Astrocyte (in vitro differentiated cells and primary cell): ENCODE measurements at regions not wholly inside any gene's neighbourhood (a gene's known extent, or its start where the extent isn't known, plus 50 kb on each side); places are given as distances from the start of the nearest gene placed in this dataset.

ENCODE experiments used
- DNase-seq: peaks from one replicate; pipeline ENCODE4 v3.0.0-alpha.2; 2010; ENCODE audit warnings: low read depth
- FAIRE-seq: peaks from 2 replicates; lab custom pipeline; 2011; peaks lifted over from hg19 to GRCh38; lab: Jason Lieb, UNC
- H2AFZ ChIP-seq: 2 replicates; pipeline ENCODE4 v1.6.0; 2012; ENCODE audit warnings: low read depth, low read length, inconsistent platforms
- H3K27ac ChIP-seq: 2 replicates; pipeline ENCODE4 v1.5.1; 2011; ENCODE audit warnings: low read depth, low read length, inconsistent platforms
- H3K27me3 ChIP-seq: 2 replicates; pipeline ENCODE4 v1.6.0; 2011; ENCODE audit warnings: low read length, inconsistent platforms; ENCODE audit not compliant: insufficient read depth
- H3K36me3 ChIP-seq: 2 replicates; pipeline ENCODE4 v1.5.1; 2011; ENCODE audit warnings: low read length, inconsistent platforms; ENCODE audit not compliant: insufficient read depth
- H3K4me1 ChIP-seq: 2 replicates; pipeline ENCODE4 v1.5.1; 2011; ENCODE audit warnings: low read length, inconsistent platforms; ENCODE audit not compliant: insufficient read depth
- H3K4me2 ChIP-seq: 2 replicates; pipeline ENCODE4 v1.6.0; 2012; ENCODE audit warnings: low read length, inconsistent platforms
- H3K4me3 ChIP-seq: 2 replicates; pipeline ENCODE4 v1.5.1; 2011; ENCODE audit warnings: low read depth, mild to moderate bottlenecking, low read length, inconsistent platforms; ENCODE audit not compliant: insufficient read depth
- H3K79me2 ChIP-seq: 2 replicates; pipeline ENCODE4 v1.6.0; 2012; ENCODE audit warnings: mild to moderate bottlenecking, low read length, inconsistent platforms; ENCODE audit not compliant: insufficient read depth
- H3K9ac ChIP-seq: 2 replicates; pipeline ENCODE4 v1.6.0; 2012; ENCODE audit warnings: mild to moderate bottlenecking, low read length, inconsistent platforms
- H3K9me3 ChIP-seq: 2 replicates; pipeline ENCODE4 v1.5.1; 2012; ENCODE audit warnings: low read depth, mild to moderate bottlenecking, low read length, inconsistent platforms; ENCODE audit not compliant: insufficient read depth
- H4K20me1 ChIP-seq: 2 replicates; pipeline ENCODE4 v1.6.0; 2012; ENCODE audit warnings: low read length, inconsistent platforms; ENCODE audit not compliant: insufficient read depth
- H3K27ac Mint-ChIP-seq: one replicate; pipeline ENCODE4 v1.8.0; 2021; ENCODE audit warnings: mild to moderate bottlenecking, mixed read lengths; ENCODE audit not compliant: unreplicated experiment
- H3K27me3 Mint-ChIP-seq: one replicate; pipeline ENCODE4 v1.8.0; 2021; ENCODE audit warnings: low read depth, mixed read lengths; ENCODE audit not compliant: unreplicated experiment
- H3K36me3 Mint-ChIP-seq: one replicate; pipeline ENCODE4 v1.8.0; 2021; ENCODE audit warnings: low read depth, mixed read lengths; ENCODE audit not compliant: unreplicated experiment
- H3K4me1 Mint-ChIP-seq: one replicate; pipeline ENCODE4 v1.8.0; 2021; ENCODE audit warnings: low read depth, mixed read lengths; ENCODE audit not compliant: unreplicated experiment
- H3K4me3 Mint-ChIP-seq: one replicate; pipeline ENCODE4 v1.8.0; 2021; ENCODE audit warnings: mild to moderate bottlenecking, moderate library complexity, mixed read lengths; ENCODE audit not compliant: unreplicated experiment
- H3K9me3 Mint-ChIP-seq: one replicate; pipeline ENCODE4 v1.8.0; 2021; ENCODE audit warnings: mild to moderate bottlenecking, mixed read lengths; ENCODE audit not compliant: unreplicated experiment
- EZH2 ChIP-seq: IDR thresholded peaks from 2 replicates; pipeline ENCODE4 v1.6.1; 2012; ENCODE audit warnings: mild to moderate bottlenecking, low read length, inconsistent platforms; ENCODE audit not compliant: insufficient read depth
- TF ChIP-seq, protein P1 (sequence below): IDR thresholded peaks from 2 replicates; pipeline ENCODE4 v1.5.1; 2011; ENCODE audit warnings: low read depth, mild to moderate bottlenecking, inconsistent platforms, low read length, moderate library complexity; ENCODE audit not compliant: insufficient read depth

- H3K36me3 Mint-ChIP-seq, result no peaks in the 10 kb centered on the region
- no peak for TF ChIP-seq EZH2
- TF ChIP-seq, protein P1, sequence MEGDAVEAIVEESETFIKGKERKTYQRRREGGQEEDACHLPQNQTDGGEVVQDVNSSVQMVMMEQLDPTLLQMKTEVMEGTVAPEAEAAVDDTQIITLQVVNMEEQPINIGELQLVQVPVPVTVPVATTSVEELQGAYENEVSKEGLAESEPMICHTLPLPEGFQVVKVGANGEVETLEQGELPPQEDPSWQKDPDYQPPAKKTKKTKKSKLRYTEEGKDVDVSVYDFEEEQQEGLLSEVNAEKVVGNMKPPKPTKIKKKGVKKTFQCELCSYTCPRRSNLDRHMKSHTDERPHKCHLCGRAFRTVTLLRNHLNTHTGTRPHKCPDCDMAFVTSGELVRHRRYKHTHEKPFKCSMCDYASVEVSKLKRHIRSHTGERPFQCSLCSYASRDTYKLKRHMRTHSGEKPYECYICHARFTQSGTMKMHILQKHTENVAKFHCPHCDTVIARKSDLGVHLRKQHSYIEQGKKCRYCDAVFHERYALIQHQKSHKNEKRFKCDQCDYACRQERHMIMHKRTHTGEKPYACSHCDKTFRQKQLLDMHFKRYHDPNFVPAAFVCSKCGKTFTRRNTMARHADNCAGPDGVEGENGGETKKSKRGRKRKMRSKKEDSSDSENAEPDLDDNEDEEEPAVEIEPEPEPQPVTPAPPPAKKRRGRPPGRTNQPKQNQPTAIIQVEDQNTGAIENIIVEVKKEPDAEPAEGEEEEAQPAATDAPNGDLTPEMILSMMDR, result no peak
- no peak for DNase-seq
These were observed 111.7 kb upstream of the IRS2 start for GRCh38 chr13:109897988-109898624.

GRCh38 chr13:109892101-109892500 is 105.7 kb upstream of the IRS2 start:
- Histone ChIP-seq H3K4me2 (no peak overlapping the region), H4K20me1 (no peaks in the 10 kb centered on the region), H3K36me3 (no peaks in the 10 kb centered on the region), H3K9me3 (no peaks in the 10 kb centered on the region), H3K27ac (no peak overlapping the region), H3K4me3 (no peak overlapping the region), H3K4me1 (no peaks in the 10 kb centered on the region), H3K9ac (no peak overlapping the region), H3K27me3 (no peaks in the 10 kb centered on the region), H2AFZ (no peak overlapping the region), H3K79me2 (no peaks in the 10 kb centered on the region)
- Mint-ChIP-seq H3K9me3 (peaks cover 10% of the 10 kb centered on the region), H3K4me1 (no peaks in the 10 kb centered on the region), H3K27me3 (peaks cover 4% of the 10 kb centered on the region), H3K4me3 (no peak overlapping the region), H3K27ac (no peak overlapping the region), H3K36me3 (no peaks in the 10 kb centered on the region)
- DNase-seq (no peak), FAIRE-seq (no peak)
- TF ChIP-seq, protein P1, result no peak
- no peak for TF ChIP-seq EZH2

More at GRCh38 chr13:109897988-109898624, 111.7 kb upstream of the IRS2 start:
- Mint-ChIP-seq H3K4me1 (peaks cover 5% of the 10 kb centered on the region), H3K9me3 (no peaks in the 10 kb centered on the region), H3K4me3 (no peak overlapping the region), H3K27ac (no peak overlapping the region), H3K27me3 (peaks cover 4% of the 10 kb centered on the region)
- Histone ChIP-seq H4K20me1 (no peaks in the 10 kb centered on the region), H3K4me3 (no peak overlapping the region), H3K4me1 (no peaks in the 10 kb centered on the region), H3K79me2 (no peaks in the 10 kb centered on the region), H3K9ac (no peak overlapping the region), H3K4me2 (no peak overlapping the region), H2AFZ (no peak overlapping the region), H3K9me3 (no peaks in the 10 kb centered on the region), H3K27ac (no peak overlapping the region), H3K27me3 (peaks cover 2% of the 10 kb centered on the region), H3K36me3 (no peaks in the 10 kb centered on the region)
- FAIRE-seq, result no peak

DNA sequence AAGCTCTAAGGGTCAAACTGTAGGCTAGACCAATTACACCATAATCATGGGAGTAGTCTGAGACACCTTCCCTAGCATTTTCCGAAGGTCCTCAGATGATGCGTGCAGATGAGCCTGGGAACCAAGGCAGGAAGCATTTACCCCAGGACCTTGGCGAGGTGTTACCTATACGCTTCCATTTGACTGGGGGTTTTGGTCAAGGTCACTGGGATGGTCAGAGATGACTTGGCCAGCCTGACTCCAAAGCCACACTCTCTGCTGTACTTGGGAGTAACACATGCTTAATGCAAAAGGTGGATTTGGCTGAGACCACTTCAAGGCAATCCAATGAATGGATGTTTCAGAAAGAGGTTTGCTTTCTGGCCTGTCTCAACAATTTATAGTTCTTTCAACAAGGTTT is 98.9 kb upstream of the IRS2 start:
- Mint-ChIP-seq H3K36me3 (no peaks in the 10 kb centered on the region), H3K27me3 (peaks cover 17% of the 10 kb centered on the region), H3K9me3 (peaks cover 7% of the 10 kb centered on the region), H3K27ac (no peak overlapping the region), H3K4me1 (no peaks in the 10 kb centered on the region), H3K4me3 (no peak overlapping the region)
- Histone ChIP-seq H3K9me3 (no peaks in the 10 kb centered on the region), H3K27me3 (peaks cover 8% of the 10 kb centered on the region), H3K4me1 (no peaks in the 10 kb centered on the region), H2AFZ (no peak overlapping the region), H3K4me2 (no peak overlapping the region), H3K36me3 (no peaks in the 10 kb centered on the region), H3K27ac (no peak overlapping the region), H3K4me3 (no peak overlapping the region), H3K79me2 (no peaks in the 10 kb centered on the region), H3K9ac (no peak overlapping the region), H4K20me1 (no peaks in the 10 kb centered on the region)
- FAIRE-seq, result no peak
- no peak for DNase-seq
- TF ChIP-seq, protein P1, result no peak
- TF ChIP-seq EZH2, result no peak
